Right lobe of liver (tissue), 4 donors: ENCODE measurements at regions not wholly inside any gene's neighbourhood (a gene's known extent, or its start where the extent isn't known, plus 50 kb on each side); places are given as distances from the start of the nearest gene placed in this dataset.

Source experiments
- CTCF ChIP-seq, 4 donors: fragments of 200-600 bp in 3 of 4; fragments of 450-650 bp in 1 of 4; IDR thresholded peaks; one replicate each; pipeline versions ENCODE4 v1.5.1 to v1.8.0; 2016 to 2022; ENCODE audit warnings: antibody characterized with exemption in 4 of 4, mild to moderate bottlenecking in 2 of 4
- POLR2A ChIP-seq: fragments of 450-650 bp; IDR thresholded peaks from one replicate; pipeline ENCODE4 v1.6.1; 2017; ENCODE audit warnings: antibody characterized with exemption, mild to moderate bottlenecking
- donor health status: DM: no; HTN: no; CAD: no.
- donor health status: DM: no; HTN: no; CAD: no.
- donor health status: DM: no; HTN: yes; CAD: no.

- TF ChIP-seq POLR2A (no peak), CTCF (IDR thresholded peaks at IDR 0.05) (no peak)
Observed at GRCh38 chr1:96995351-96995750, 273.8 kb downstream of the PTBP2 start.
